T-helper 22 cell (primary cell): ENCODE measurements at regions not wholly inside any gene's neighbourhood (a gene's known extent, or its start where the extent isn't known, plus 50 kb on each side); places are given as distances from the start of the nearest gene placed in this dataset.
"Not testable (repeated sequence)": the region's sequence is repeated elsewhere in the genome, so short reads cannot be mapped to it uniquely, and the experiment has no call there.

Source experiments
- DNase-seq: peaks from one replicate; pipeline ENCODE4 v3.0.0-alpha.2; 2020; ENCODE audit warnings: low read depth

DNA sequence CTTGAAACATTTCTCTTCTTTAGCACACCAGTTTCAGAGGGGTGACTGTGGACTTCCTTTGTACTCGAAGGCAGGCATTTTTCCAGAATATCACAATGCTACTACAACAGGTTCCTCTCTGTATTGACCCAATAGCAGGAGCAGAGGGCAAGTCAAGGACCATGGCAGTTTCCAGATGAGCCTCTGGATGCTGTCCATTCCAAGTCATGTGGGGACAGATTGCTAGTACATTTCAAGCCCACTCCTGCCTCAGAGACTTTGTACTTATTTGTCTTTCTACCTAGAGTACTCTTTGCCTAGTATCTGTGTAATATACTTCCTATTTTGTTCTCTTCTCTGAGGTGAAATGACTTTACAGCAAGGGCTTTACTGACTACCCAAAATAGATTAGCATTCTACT is 373.9 kb downstream of the PIK3C3 start:
- no peak for DNase-seq

GRCh38 chr18:42330296-42330695 is 375.3 kb downstream of the PIK3C3 start:
- no peak for DNase-seq

DNA sequence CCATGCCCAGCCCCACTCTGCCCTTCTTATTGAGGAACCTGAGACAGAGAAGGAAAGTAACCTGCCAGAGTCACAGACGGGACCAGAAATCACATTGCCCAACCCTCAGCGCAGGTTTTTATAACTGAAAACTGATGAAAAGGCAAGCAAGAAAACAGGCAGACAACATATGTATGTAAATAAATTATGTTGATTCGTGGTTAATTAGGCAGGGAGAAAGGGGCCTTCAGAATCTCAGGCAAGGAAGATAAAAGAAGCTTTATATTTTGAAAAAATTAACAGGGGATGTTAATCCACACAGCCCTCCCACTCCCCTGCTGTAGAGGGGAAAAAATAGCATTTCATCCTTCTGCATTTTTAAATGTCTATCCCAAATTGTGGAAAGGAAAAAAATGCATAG is 378.5 kb downstream of the PIK3C3 start:
- no peak for DNase-seq

DNA sequence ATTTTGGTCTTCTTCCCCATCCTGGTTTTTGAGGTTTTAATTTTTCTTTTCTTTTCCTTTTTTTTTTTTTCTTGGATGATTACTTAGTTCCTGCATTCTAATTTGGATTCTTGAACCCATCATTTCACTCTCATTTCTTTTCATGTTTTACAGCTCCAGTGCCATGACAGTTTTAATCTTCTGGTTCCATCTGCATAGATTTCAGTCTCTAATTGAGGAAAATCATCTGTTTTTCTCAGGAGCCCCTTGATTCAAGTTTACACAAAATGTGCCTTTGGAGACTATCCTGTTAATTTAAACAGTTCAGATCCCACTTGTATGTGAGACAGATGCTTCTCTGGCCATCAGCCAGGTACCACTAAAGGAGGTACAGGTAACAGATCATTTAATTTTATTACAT is 379.9 kb downstream of the PIK3C3 start:
- no peak for DNase-seq

GRCh38 chr18:42336139-42336538 is 381.1 kb downstream of the PIK3C3 start:
- no peak for DNase-seq

GRCh38 chr18:42337337-42337736 is 382.3 kb downstream of the PIK3C3 start:
- not testable (repeated sequence) for DNase-seq

DNA sequence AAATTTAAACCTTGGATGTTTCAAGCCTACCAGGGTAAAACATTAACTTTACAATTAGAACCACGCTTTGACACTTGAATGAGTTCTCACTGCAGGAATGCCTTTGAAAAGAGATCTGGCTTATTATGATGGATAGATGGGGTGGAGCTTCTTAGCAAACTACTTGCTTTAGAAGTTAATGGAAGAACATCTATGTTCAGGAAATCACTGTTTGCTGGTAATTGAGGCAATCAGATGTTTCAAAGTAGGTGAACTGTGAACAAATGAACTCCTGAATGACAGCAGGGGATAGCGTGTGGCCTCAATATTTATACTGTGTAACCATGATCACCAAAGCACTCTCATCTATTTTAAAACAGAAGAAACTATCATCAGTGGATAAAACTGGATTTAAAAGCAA is 383.6 kb downstream of the PIK3C3 start:
- no peak for DNase-seq

DNA sequence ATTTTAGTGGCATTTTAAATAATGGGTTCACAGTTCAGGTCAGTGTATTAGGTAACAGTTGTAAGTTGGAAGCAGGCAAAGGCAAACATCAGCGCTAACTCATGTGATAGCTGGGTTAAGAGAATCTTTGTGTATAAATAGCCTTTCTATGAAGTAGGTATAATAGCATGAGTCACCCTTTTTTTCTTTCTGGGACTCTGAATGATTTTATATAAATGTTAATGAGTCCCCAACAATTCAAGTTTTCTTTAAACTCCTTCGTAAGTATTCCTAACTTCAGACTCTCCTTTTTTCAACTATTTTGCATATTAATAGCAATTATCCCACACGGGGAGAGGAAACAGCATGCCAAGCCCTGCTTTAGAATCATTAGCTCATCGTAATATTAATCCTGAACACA is 384.3 kb downstream of the PIK3C3 start:
- no peak for DNase-seq

DNA sequence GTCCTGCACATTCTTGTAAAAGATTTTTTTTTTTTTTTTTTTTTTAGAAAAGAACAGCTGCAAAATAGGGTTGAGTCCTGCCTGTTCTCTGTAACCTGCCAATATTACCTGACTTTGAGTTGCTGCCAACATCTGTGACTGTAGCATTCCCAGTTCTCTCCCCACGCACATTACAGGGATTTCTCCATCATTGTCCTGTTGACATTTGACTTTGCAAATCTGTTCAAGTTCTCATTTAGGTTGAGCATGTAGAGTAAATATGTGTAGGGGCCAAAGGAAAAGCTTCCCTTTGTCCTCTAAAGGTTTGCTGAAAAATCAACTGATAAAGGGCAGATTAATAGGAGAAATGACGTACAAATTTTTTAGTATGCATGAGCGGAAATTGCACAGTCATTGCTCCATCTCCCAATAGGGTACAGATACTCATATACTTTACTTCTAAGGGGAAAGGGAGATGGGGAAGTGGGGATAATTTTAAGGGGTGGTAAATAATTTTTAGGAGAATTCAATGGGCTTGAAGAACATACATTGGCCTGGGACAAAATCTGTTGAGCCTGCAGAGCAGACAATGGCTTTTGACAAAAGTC is 385.5 kb downstream of the PIK3C3 start:
- no peak for DNase-seq

- DNase-seq, result no peak
These were observed 386.4 kb downstream of the PIK3C3 start for GRCh38 chr18:42341423-42341822.

DNA sequence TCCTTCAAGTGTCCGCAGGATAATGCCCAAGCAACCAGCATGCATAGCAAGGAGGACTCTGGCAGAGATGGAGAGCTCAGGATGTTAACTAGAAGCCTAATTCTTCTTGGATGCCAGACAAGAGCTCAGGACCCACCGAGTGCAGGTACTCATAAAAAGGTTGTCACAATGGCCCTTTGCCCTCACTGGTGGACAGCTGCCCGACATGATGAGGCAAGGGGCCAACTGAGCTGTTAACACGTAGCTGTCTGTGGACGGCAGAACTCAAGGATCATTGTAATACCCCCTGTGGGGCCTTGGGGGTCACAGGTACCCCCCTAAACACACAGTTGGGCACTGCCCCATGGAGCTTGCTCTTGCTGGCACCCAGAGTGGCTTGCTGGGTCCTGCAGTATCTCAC is 393.7 kb downstream of the PIK3C3 start:
- no peak for DNase-seq

GRCh38 chr18:42351455-42351854 is 396.4 kb downstream of the PIK3C3 start:
- no peak for DNase-seq

DNA sequence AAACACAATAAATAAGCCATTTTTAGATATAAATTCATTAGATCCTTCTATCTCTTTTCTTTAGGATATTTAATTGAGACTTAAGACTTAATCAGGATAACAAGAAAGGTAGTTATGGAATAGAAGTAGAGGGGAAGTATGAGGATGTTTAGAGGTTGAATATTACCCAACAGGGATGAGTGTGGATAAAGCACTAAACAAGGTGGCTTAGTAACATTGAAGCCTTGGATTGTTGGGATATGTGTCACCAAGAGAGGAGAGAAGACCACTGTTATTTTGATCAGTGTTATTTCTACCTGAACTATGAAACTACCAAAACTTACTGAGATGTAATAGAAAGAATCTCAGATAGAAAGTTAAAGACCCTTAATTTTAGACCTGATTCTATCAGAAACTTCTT is 405.7 kb downstream of the PIK3C3 start:
- DNase-seq, result no peak

- no peak for DNase-seq
These were observed 408.7 kb downstream of the PIK3C3 start for GRCh38 chr18:42363446-42364441.

- DNase-seq, result no peak
These were observed 409.7 kb downstream of the PIK3C3 start for GRCh38 chr18:42364766-42365165.

DNA sequence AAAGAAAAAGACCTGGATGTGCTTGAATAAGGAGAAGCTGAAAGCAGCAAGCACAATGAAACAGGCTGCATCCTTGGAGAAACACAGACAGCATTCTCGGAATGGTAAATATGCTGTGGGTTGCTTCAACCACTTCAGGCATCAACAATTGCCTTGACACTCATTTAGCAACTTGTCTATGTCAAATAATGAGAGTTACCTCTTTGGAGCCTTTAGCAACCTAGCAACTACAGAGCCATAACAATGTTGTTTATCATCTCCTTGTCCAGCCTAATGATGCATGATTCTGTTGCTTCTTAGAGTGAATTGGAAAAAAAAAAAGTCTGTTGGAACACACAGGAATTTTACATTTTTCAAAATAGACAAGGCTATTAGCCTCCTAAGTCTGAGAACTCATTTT is 410.6 kb downstream of the PIK3C3 start:
- DNase-seq, result no peak

DNA sequence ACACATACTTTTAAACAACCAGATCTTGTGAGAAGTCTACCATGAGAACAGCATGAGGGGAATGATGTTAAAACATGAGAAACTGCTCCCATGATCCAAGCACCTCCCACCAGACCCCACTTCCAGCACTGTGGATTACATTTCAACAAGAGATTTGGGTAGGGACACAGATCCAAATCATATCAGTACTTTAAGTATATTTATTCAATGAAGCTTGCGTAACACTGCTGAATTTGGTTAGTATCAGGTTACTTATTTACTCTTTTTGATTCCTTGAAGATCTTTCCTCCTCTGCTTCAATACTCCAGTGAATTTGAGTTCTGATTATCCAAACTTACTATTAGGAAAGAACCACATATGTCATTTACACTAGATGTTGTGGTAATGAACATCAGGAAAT is 418.6 kb downstream of the PIK3C3 start:
- DNase-seq, result no peak

- no peak for DNase-seq
These were observed 419.9 kb downstream of the PIK3C3 start for GRCh38 chr18:42374961-42375360.

DNA sequence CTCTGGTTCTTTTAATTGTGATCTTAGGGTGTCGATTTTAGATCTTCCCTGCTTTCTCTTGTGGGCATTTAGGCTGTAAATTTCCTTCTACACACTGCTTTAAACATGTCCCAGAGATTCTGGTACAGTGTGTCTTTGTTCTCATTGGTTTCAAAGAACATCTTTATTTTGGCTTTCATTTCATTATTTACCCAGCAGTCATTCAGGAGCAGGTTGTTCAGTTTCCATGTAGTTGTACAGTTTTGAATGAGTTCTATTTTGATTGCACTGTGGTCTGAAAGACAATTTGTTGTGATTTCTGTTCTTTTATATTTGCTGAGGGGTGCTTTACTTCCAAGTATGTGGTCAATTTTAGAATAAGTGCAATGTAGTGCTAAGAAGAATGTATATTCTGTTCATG is 423.8 kb downstream of the PIK3C3 start:
- not testable (repeated sequence) for DNase-seq

- DNase-seq, result not testable (repeated sequence)
These were observed 426.2 kb downstream of the PIK3C3 start for GRCh38 chr18:42381236-42381635.

GRCh38 chr18:42392416-42392815 is 437.4 kb downstream of the PIK3C3 start:
- DNase-seq, result no peak

GRCh38 chr18:42392926-42393325 is 437.9 kb downstream of the PIK3C3 start:
- no peak for DNase-seq

GRCh38 chr18:42394238-42394637 is 439.2 kb downstream of the PIK3C3 start:
- DNase-seq, result no peak
